ENCODE measurements at regions not wholly inside any gene's neighbourhood (a gene's known extent, or its start where the extent isn't known, plus 50 kb on each side); places are given as distances from the start of the nearest gene placed in this dataset.
A peak's percentile ranks its signal among the peaks of the same experiment; 100 is the strongest.

GRCh38 chr2:117470311-117471095, 344.0 kb upstream of the DDX18 start:
- peak; percentile 33 for DNase-seq (ENCODE audit: extremely low spot score)
- CTCF ChIA-PET = interaction anchor here (0.7 to 1.5 kb wide), 3 partner anchors 105 to 315 kb away, joined by 3 to 5 read pairs (median 3); no protein-coding TSS in a partner anchor
- POLR2A ChIA-PET = no interaction called here
- TF ChIP-seq SUZ12 (IDR thresholded peaks at IDR 0.05) (no peak), TARDBP (IDR thresholded peaks at IDR 0.05) (no peak), SP1 (IDR thresholded peaks at IDR 0.05) (no peak), ZNF384 (IDR thresholded peaks at IDR 0.05) (no peak), LEF1 (IDR thresholded peaks at IDR 0.05; ENCODE audit: borderline replicate concordance) (no peak), BHLHE40 (IDR thresholded peaks at IDR 0.05; ENCODE audit: borderline replicate concordance) (no peak), HDGF (IDR thresholded peaks at IDR 0.05; ENCODE audit: borderline replicate concordance) (no peak), ELF4 (IDR thresholded peaks at IDR 0.05) (no peak), PKNOX1 (IDR thresholded peaks at IDR 0.05) (no peak), FOXA1 (IDR thresholded peaks at IDR 0.05) (no peak), CTBP1 (IDR thresholded peaks at IDR 0.05; ENCODE audit: borderline replicate concordance) (no peak), NFRKB (IDR thresholded peaks at IDR 0.05) (no peak), FOXK2 (IDR thresholded peaks at IDR 0.05) (no peak), ARNT (IDR thresholded peaks at IDR 0.05) (no peak), FOXM1 (IDR thresholded peaks at IDR 0.05; ENCODE audit: borderline replicate concordance) (no peak), L3MBTL2 (conservative IDR thresholded peaks at IDR 0.05) (no peak)

- DNase-seq (ENCODE audit: extremely low spot score) = no peak
- TF ChIP-seq FOXK2 (IDR thresholded peaks at IDR 0.05) = no peak
- no peak for TF ChIP-seq SP1 (IDR thresholded peaks at IDR 0.05)
- no peak for TF ChIP-seq SUZ12 (IDR thresholded peaks at IDR 0.05)
- no peak for TF ChIP-seq LEF1 (IDR thresholded peaks at IDR 0.05; ENCODE audit: borderline replicate concordance)
- TF ChIP-seq CTBP1 (IDR thresholded peaks at IDR 0.05; ENCODE audit: borderline replicate concordance) = no peak
- TF ChIP-seq BHLHE40 (IDR thresholded peaks at IDR 0.05; ENCODE audit: borderline replicate concordance) = no peak
- no peak for TF ChIP-seq ARNT (IDR thresholded peaks at IDR 0.05)
- TF ChIP-seq HDGF (IDR thresholded peaks at IDR 0.05; ENCODE audit: borderline replicate concordance) = no peak
- TF ChIP-seq PKNOX1 (IDR thresholded peaks at IDR 0.05) = no peak
- no peak for TF ChIP-seq TARDBP (IDR thresholded peaks at IDR 0.05)
- TF ChIP-seq L3MBTL2 (conservative IDR thresholded peaks at IDR 0.05) = no peak
- TF ChIP-seq ZNF384 (IDR thresholded peaks at IDR 0.05) = no peak
- ChIA-PET CTCF (no interaction called here), POLR2A (no interaction called here)
Measured at GRCh38 chr2:117481608-117482007, 332.9 kb upstream of the DDX18 start.

GRCh38 chr2:117485588-117485987, 328.9 kb upstream of the DDX18 start:
- CTCF ChIA-PET = no interaction called here
- POLR2A ChIA-PET = no interaction called here
- DNase-seq (ENCODE audit: extremely low spot score) = no peak
- TF ChIP-seq L3MBTL2 (conservative IDR thresholded peaks at IDR 0.05) (no peak), TARDBP (IDR thresholded peaks at IDR 0.05) (no peak), ARNT (IDR thresholded peaks at IDR 0.05) (no peak), FOXK2 (IDR thresholded peaks at IDR 0.05) (no peak), PKNOX1 (IDR thresholded peaks at IDR 0.05) (no peak)

GRCh38 chr2:117486081-117486480, 328.4 kb upstream of the DDX18 start:
- TF ChIP-seq CTBP1 (IDR thresholded peaks at IDR 0.05; ENCODE audit: borderline replicate concordance) (no peak), L3MBTL2 (conservative IDR thresholded peaks at IDR 0.05) (no peak), LEF1 (IDR thresholded peaks at IDR 0.05; ENCODE audit: borderline replicate concordance) (no peak)
- POLR2A ChIA-PET = no interaction called here
- DNase-seq (ENCODE audit: extremely low spot score) = no peak
- CTCF ChIA-PET = no interaction called here

GRCh38 chr2:117492209-117492851, 322.2 kb upstream of the DDX18 start:
- TF ChIP-seq CTBP1 (IDR thresholded peaks at IDR 0.05; ENCODE audit: borderline replicate concordance) (no peak), ZNF384 (IDR thresholded peaks at IDR 0.05) (no peak), ELF4 (IDR thresholded peaks at IDR 0.05) (no peak), PKNOX1 (IDR thresholded peaks at IDR 0.05) (no peak), FOXA1 (IDR thresholded peaks at IDR 0.05) (no peak), FOXM1 (IDR thresholded peaks at IDR 0.05; ENCODE audit: borderline replicate concordance) (no peak), NFRKB (IDR thresholded peaks at IDR 0.05) (no peak), FOXK2 (IDR thresholded peaks at IDR 0.05) (no peak), LEF1 (IDR thresholded peaks at IDR 0.05; ENCODE audit: borderline replicate concordance) (no peak), TARDBP (IDR thresholded peaks at IDR 0.05) (no peak), BHLHE40 (IDR thresholded peaks at IDR 0.05; ENCODE audit: borderline replicate concordance) (no peak)
- POLR2A ChIA-PET = no interaction called here
- CTCF ChIA-PET = no interaction called here
- no peak for DNase-seq (ENCODE audit: extremely low spot score)

GRCh38 chr2:117500721-117501120, 313.8 kb upstream of the DDX18 start:
- ChIA-PET POLR2A (no interaction called here), CTCF (no interaction called here)
- no peak for TF ChIP-seq SUZ12 (IDR thresholded peaks at IDR 0.05)
- no peak for TF ChIP-seq TARDBP (IDR thresholded peaks at IDR 0.05)
- TF ChIP-seq FOXK2 (IDR thresholded peaks at IDR 0.05) = no peak
- TF ChIP-seq LEF1 (IDR thresholded peaks at IDR 0.05; ENCODE audit: borderline replicate concordance) = no peak
- no peak for DNase-seq (ENCODE audit: extremely low spot score)

Data from HEK293T (cell line).